Hepatocyte (in vitro differentiated cells): ENCODE measurements at regions not wholly inside any gene's neighbourhood (a gene's known extent, or its start where the extent isn't known, plus 50 kb on each side); places are given as distances from the start of the nearest gene placed in this dataset.

Experiments used
- DNase-seq: peaks from one replicate; pipeline ENCODE4 v3.0.0-alpha.2; 2016; ENCODE audit warnings: low spot score
- H2AFZ ChIP-seq: fragments of 200-600 bp; sonication (generic); 2 replicates; pipeline ENCODE4 v1.6.0; 2016; ENCODE audit warnings: antibody characterized with exemption, mild to moderate bottlenecking
- H3K27ac ChIP-seq: fragments of 200-600 bp; sonication (generic); 2 replicates; pipeline ENCODE4 v1.5.1; 2016; ENCODE audit warnings: mild to moderate bottlenecking
- H3K27me3 ChIP-seq: fragments of 200-600 bp; sonication (generic); 2 replicates; pipeline ENCODE4 v1.6.1; 2016
- H3K36me3 ChIP-seq: fragments of 200-600 bp; sonication (generic); replicated peaks from 2 replicates; pipeline ENCODE4 v1.5.1; 2016; ENCODE audit warnings: low read depth; ENCODE audit not compliant: insufficient read depth
- H3K4me1 ChIP-seq: fragments of 200-600 bp; sonication (generic); 2 replicates; pipeline ENCODE4 v1.5.1; 2016; ENCODE audit warnings: mild to moderate bottlenecking, moderate library complexity; ENCODE audit not compliant: insufficient read depth
- H3K4me2 ChIP-seq: fragments of 200-600 bp; sonication (generic); 2 replicates; pipeline ENCODE4 v1.6.0; 2016
- H3K4me3 ChIP-seq: fragments of 200-600 bp; sonication (generic); 2 replicates; pipeline ENCODE4 v1.5.1; 2016; ENCODE audit warnings: mild to moderate bottlenecking
- H3K79me2 ChIP-seq: fragments of 200-600 bp; sonication (generic); 2 replicates; pipeline ENCODE4 v1.6.0; 2017; ENCODE audit warnings: mild to moderate bottlenecking
- H3K9me2 ChIP-seq: fragments of 200-600 bp; sonication (generic); replicated peaks from 2 replicates; pipeline ENCODE4 v1.6.0; 2017; ENCODE audit warnings: mild to moderate bottlenecking; ENCODE audit not compliant: insufficient read depth
- H3K9me3 ChIP-seq: fragments of 200-600 bp; sonication (generic); 2 replicates; pipeline ENCODE4 v1.5.1; 2016; ENCODE audit warnings: low read depth, mild to moderate bottlenecking
- H4K20me1 ChIP-seq: fragments of 200-600 bp; sonication (generic); 2 replicates; pipeline ENCODE4 v1.6.0; 2016; ENCODE audit warnings: mild to moderate bottlenecking; ENCODE audit not compliant: insufficient read depth, poor library complexity, severe bottlenecking
- EZH2 ChIP-seq: fragments of 200-600 bp; sonication (generic); IDR thresholded peaks from 2 replicates; pipeline ENCODE4 v1.6.1; 2016; ENCODE audit warnings: antibody characterized with exemption, mild to moderate bottlenecking, borderline replicate concordance
- EZH2phosphoT487 ChIP-seq: fragments of 200-600 bp; sonication (generic); IDR thresholded peaks from one replicate; pipeline ENCODE4 v1.6.1; 2018; ENCODE audit warnings: antibody characterized with exemption, mild to moderate bottlenecking, low read depth, moderate library complexity; ENCODE audit not compliant: unreplicated experiment, severe bottlenecking
- WGBS: methylation state at CpG from one replicate; pipeline ENCODE4 v1.1.6; 2016; ENCODE audit warnings: low lambda C conversion rate; ENCODE audit errors: missing lambda C conversion rate; 5-methylcytosine and 5-hydroxymethylcytosine counted together
- TF ChIP-seq, protein P1 (sequence below): fragments of 200-600 bp; sonication (generic); IDR thresholded peaks from 2 replicates; pipeline ENCODE4 v1.5.1; 2016; ENCODE audit warnings: antibody characterized with exemption, mild to moderate bottlenecking; ENCODE audit not compliant: poor library complexity

- Histone ChIP-seq H3K27ac (no peak overlapping the region), H2AFZ (no peak overlapping the region), H3K9me3 (no peaks in the 10 kb centered on the region), H3K4me2 (no peak overlapping the region), H3K9me2 (no peaks in the 10 kb centered on the region), H4K20me1 (no peaks in the 10 kb centered on the region), H3K36me3 (no peaks in the 10 kb centered on the region), H3K79me2 (no peaks in the 10 kb centered on the region), H3K4me1 (no peaks in the 10 kb centered on the region), H3K27me3 (no peaks in the 10 kb centered on the region), H3K4me3 (no peak overlapping the region)
- no peak for DNase-seq
- WGBS, result 81% methylated on average over 3 of the region's 3 CpGs
- TF ChIP-seq, protein P1, sequence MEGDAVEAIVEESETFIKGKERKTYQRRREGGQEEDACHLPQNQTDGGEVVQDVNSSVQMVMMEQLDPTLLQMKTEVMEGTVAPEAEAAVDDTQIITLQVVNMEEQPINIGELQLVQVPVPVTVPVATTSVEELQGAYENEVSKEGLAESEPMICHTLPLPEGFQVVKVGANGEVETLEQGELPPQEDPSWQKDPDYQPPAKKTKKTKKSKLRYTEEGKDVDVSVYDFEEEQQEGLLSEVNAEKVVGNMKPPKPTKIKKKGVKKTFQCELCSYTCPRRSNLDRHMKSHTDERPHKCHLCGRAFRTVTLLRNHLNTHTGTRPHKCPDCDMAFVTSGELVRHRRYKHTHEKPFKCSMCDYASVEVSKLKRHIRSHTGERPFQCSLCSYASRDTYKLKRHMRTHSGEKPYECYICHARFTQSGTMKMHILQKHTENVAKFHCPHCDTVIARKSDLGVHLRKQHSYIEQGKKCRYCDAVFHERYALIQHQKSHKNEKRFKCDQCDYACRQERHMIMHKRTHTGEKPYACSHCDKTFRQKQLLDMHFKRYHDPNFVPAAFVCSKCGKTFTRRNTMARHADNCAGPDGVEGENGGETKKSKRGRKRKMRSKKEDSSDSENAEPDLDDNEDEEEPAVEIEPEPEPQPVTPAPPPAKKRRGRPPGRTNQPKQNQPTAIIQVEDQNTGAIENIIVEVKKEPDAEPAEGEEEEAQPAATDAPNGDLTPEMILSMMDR, result no peak
- TF ChIP-seq EZH2 (no peak), EZH2phosphoT487 (no peak)
Observed at GRCh38 chr4:12200226-12200625, 771.5 kb upstream of the HS3ST1 start.

DNA sequence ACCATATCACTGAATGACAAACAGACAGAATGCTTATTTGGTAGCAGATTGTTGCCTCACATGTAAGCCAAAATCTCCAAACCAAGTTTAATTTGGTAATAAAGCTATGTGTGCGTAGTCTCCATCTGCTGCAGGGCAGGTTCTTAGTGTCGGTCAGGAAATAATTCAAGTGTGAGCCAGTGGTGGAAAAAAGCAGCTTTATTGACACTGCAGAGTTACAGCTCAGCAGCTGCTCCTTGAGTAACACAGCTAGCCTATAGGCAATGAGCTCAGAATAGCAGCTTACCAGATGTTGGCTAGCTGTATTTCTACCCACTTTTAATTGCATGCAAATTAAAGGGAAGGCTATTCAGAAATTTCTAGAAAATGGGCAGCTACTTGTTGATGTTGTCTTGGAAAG, 757.8 kb upstream of the HS3ST1 start:
- no peak for DNase-seq
- Histone ChIP-seq H3K27ac (no peak overlapping the region), H3K4me2 (no peak overlapping the region), H3K27me3 (no peaks in the 10 kb centered on the region), H3K79me2 (no peaks in the 10 kb centered on the region), H3K4me1 (no peaks in the 10 kb centered on the region), H3K36me3 (no peaks in the 10 kb centered on the region), H4K20me1 (no peaks in the 10 kb centered on the region), H3K4me3 (no peak overlapping the region), H3K9me3 (no peaks in the 10 kb centered on the region), H2AFZ (no peak overlapping the region), H3K9me2 (no peaks in the 10 kb centered on the region)
- TF ChIP-seq, protein P1, result no peak
- no peak for TF ChIP-seq EZH2phosphoT487
- TF ChIP-seq EZH2, result no peak
- 79% methylated on average over 2 of the region's 2 CpGs for WGBS

DNA sequence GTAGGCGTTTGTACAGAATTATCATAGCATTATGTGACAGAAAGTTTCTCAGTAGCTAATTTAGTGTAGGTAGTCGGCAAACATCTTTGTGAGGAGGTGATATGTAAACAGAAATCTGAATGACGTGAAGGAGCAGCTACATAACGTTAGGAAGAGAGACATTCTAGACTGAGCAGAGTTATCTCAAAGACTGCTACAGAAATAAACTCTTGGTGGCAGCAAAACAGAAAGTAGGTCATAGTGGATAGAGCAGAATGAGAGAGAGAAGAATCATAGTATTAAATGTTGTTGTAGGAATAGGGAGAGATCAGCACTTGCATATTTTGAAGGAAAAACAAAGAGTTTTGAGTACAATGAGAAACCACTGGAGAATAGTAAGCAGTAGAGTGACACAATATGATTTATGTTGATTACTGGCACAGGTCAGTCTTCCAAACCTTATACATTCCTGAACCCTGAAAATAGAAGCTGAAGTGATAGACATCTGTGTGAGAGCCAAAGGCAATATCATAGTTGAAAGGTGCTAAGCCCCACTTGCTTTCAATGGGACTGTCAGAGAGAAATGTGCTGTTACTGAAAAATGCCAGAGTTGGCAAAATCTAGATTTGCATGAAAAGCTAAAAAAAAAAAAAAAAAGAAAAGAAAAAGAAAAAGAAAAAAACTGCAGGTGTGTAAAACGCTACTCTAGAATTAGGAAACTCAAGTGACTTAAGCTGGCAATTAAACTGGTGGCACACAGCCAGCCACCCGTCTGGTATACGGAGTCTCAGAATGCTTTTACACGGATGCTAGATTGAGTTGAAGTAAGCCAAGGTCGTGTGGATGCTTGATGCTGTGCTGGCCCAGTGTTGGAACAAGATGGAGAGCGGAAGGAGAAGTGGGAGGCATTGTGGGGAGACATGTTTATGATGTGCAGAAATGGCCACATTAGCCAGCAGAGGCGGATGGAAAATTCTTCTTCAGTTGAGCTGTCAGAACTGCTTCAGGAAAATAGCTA, 750.2 kb upstream of the HS3ST1 start:
- Histone ChIP-seq H3K4me2 (no peak overlapping the region), H3K27ac (no peak overlapping the region), H2AFZ (no peak overlapping the region), H3K4me1 (no peaks in the 10 kb centered on the region), H3K79me2 (no peaks in the 10 kb centered on the region), H3K4me3 (no peak overlapping the region), H3K27me3 (no peaks in the 10 kb centered on the region), H3K9me2 (no peaks in the 10 kb centered on the region), H4K20me1 (no peaks in the 10 kb centered on the region), H3K9me3 (no peaks in the 10 kb centered on the region), H3K36me3 (no peaks in the 10 kb centered on the region)
- DNase-seq, result no peak
- TF ChIP-seq EZH2 (no peak), EZH2phosphoT487 (no peak)
- TF ChIP-seq, protein P1, result no peak
- WGBS, result 73% methylated on average over 11 of the region's 11 CpGs

GRCh38 chr4:12177416-12177815, 748.7 kb upstream of the HS3ST1 start:
- TF ChIP-seq EZH2 (no peak), EZH2phosphoT487 (no peak)
- TF ChIP-seq, protein P1, result no peak
- WGBS, result 87% methylated on average over 2 of the region's 2 CpGs
- no peaks in the 10 kb centered on the region for H3K4me1 ChIP-seq
- no peaks in the 10 kb centered on the region for H3K9me2 ChIP-seq
- no peak overlapping the region for H3K27ac ChIP-seq
- H3K4me3 ChIP-seq, result no peak overlapping the region
- H3K79me2 ChIP-seq, result no peaks in the 10 kb centered on the region
- DNase-seq, result no peak
- no peaks in the 10 kb centered on the region for H4K20me1 ChIP-seq
- H2AFZ ChIP-seq, result no peak overlapping the region
- no peaks in the 10 kb centered on the region for H3K36me3 ChIP-seq
- no peaks in the 10 kb centered on the region for H3K9me3 ChIP-seq
- no peaks in the 10 kb centered on the region for H3K27me3 ChIP-seq
- H3K4me2 ChIP-seq, result no peak overlapping the region
